GM23248 (cell line): ENCODE measurements at regions not wholly inside any gene's neighbourhood (a gene's known extent, or its start where the extent isn't known, plus 50 kb on each side); places are given as distances from the start of the nearest gene placed in this dataset.

Experiments
- DNase-seq: peaks from one replicate; pipeline ENCODE4 v3.0.0-alpha.2; 2015
- H2AFZ ChIP-seq: fragments of 200-600 bp; sonication (generic); 2 replicates; pipeline ENCODE4 v1.6.1; 2016; ENCODE audit warnings: antibody characterized with exemption
- H3F3A ChIP-seq: fragments of 200-600 bp; sonication (generic); 2 replicates; pipeline ENCODE4 v1.6.1; 2016; ENCODE audit warnings: mild to moderate bottlenecking, antibody characterized with exemption, mixed run types; ENCODE audit not compliant: insufficient read depth
- H3K27ac ChIP-seq: fragments of 200-600 bp; sonication (generic); 2 replicates; pipeline ENCODE4 v1.5.1; 2016; ENCODE audit warnings: mild to moderate bottlenecking
- H3K27me3 ChIP-seq: fragments of 200-600 bp; sonication (generic); replicated peaks from 2 replicates; pipeline ENCODE4 v1.6.1; 2016; ENCODE audit warnings: mild to moderate bottlenecking; ENCODE audit not compliant: insufficient read depth
- H3K36me3 ChIP-seq: fragments of 200-600 bp; sonication (generic); 2 replicates; pipeline ENCODE4 v1.6.1; 2016; ENCODE audit warnings: low read depth, mild to moderate bottlenecking
- H3K4me1 ChIP-seq: fragments of 200-600 bp; sonication (generic); 2 replicates; pipeline ENCODE4 v1.6.1; 2016; ENCODE audit warnings: mild to moderate bottlenecking; ENCODE audit not compliant: insufficient read depth
- H3K4me2 ChIP-seq: fragments of 200-600 bp; sonication (generic); one replicate; pipeline ENCODE4 v1.6.1; 2016; ENCODE audit warnings: mild to moderate bottlenecking; ENCODE audit not compliant: unreplicated experiment
- H3K4me3 ChIP-seq: fragments of 200-600 bp; sonication (generic); 2 replicates; pipeline ENCODE4 v1.5.1; 2016; ENCODE audit warnings: mild to moderate bottlenecking
- H3K79me2 ChIP-seq: fragments of 200-600 bp; sonication (generic); 2 replicates; pipeline ENCODE4 v1.6.1; 2016; ENCODE audit warnings: mild to moderate bottlenecking; ENCODE audit not compliant: insufficient read depth
- H3K9ac ChIP-seq: fragments of 200-600 bp; sonication (generic); 2 replicates; pipeline ENCODE4 v1.6.1; 2016; ENCODE audit warnings: mild to moderate bottlenecking
- H3K9me2 ChIP-seq: fragments of 200-600 bp; sonication (generic); 2 replicates; pipeline ENCODE4 v1.6.1; 2016; ENCODE audit warnings: mixed run types, mild to moderate bottlenecking, moderate library complexity; ENCODE audit not compliant: insufficient read depth
- H3K9me3 ChIP-seq: fragments of 200-600 bp; sonication (generic); one replicate; pipeline ENCODE4 v1.6.1; 2017; ENCODE audit warnings: low read depth
- H4K20me1 ChIP-seq: fragments of 200-600 bp; sonication (generic); 2 replicates; pipeline ENCODE4 v1.6.0; 2016; ENCODE audit not compliant: insufficient read depth
- EZH2 ChIP-seq: fragments of 200-600 bp; sonication (generic); IDR thresholded peaks from 2 replicates; pipeline ENCODE4 v1.6.1; 2018; ENCODE audit warnings: antibody characterized with exemption, mild to moderate bottlenecking; ENCODE audit not compliant: insufficient read depth, poor library complexity, severe bottlenecking
- EZH2phosphoT487 ChIP-seq: fragments of 200-600 bp; sonication (generic); IDR thresholded peaks from 2 replicates; pipeline ENCODE4 v1.6.1; 2018; ENCODE audit warnings: antibody characterized with exemption, moderate library complexity, mild to moderate bottlenecking, low read depth; ENCODE audit not compliant: insufficient read depth
- WGBS, 2 experiments: methylation state at CpG; one replicate each; pipeline ENCODE4 v1.1.6; 2015 to 2017; ENCODE audit warnings: low lambda C conversion rate in 2 of 2, low coverage in 1 of 2; ENCODE audit errors: missing lambda C conversion rate in 2 of 2; 5-methylcytosine and 5-hydroxymethylcytosine counted together
- in situ Hi-C: fragments of 300-500 bp; cut with MboI; formaldehyde crosslinking; loops from 2 replicates; pipeline ENCODE4 v1.15.0; 2020

DNA sequence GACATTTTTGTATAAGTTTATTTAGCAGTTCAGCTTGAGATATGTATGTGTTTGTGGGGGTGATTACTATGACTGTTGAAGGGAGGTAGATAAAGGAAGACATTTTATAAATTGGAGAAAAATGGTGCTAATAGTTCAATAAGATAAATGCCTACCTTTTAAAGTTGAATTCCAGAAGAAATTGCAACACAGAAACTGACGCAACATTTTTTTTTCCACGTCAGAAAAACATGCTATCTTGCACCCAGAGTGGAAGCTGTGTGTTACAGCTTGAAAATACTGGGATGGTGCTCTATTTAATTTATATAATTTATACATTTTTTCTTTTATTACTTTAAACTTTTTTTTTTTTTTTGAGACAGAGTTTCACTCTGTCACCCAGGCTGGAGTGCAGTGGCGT, 171.7 kb downstream of the WNT5A start:
- no peak overlapping the region for H3K4me3 ChIP-seq
- no peaks in the 10 kb centered on the region for H3K4me1 ChIP-seq
- no peaks in the 10 kb centered on the region for H3K9me2 ChIP-seq
- no peak for DNase-seq
- H3K27me3 ChIP-seq = no peaks in the 10 kb centered on the region
- TF ChIP-seq EZH2phosphoT487 = no peak
- no peak for TF ChIP-seq EZH2
- 68 to 79% methylated on average over 3 of the region's 3 CpGs for WGBS, 2 experiments
- no peak overlapping the region for H3K9ac ChIP-seq
- in situ Hi-C loops = no loop called here
- no peaks in the 10 kb centered on the region for H3K9me3 ChIP-seq
- H4K20me1 ChIP-seq = no peaks in the 10 kb centered on the region
- no peaks in the 10 kb centered on the region for H3K36me3 ChIP-seq
- H3K4me2 ChIP-seq = no peak overlapping the region
- no peaks in the 10 kb centered on the region for H3K79me2 ChIP-seq
- no peak overlapping the region for H3K27ac ChIP-seq
- H3F3A ChIP-seq = no peaks in the 10 kb centered on the region
- H2AFZ ChIP-seq = no peak overlapping the region

- H3K27ac ChIP-seq = no peak overlapping the region
- no peak overlapping the region for H3K9ac ChIP-seq
- H3K9me2 ChIP-seq = no peaks in the 10 kb centered on the region
- no peaks in the 10 kb centered on the region for H4K20me1 ChIP-seq
- TF ChIP-seq EZH2phosphoT487 = no peak
- no peak for TF ChIP-seq EZH2
- DNase-seq = no peak
- no peak overlapping the region for H3K4me3 ChIP-seq
- H3K36me3 ChIP-seq = no peaks in the 10 kb centered on the region
- no peaks in the 10 kb centered on the region for H3K79me2 ChIP-seq
- 79 to 89% methylated on average over 7 of the region's 7 CpGs for WGBS, 2 experiments
- H3K9me3 ChIP-seq = no peaks in the 10 kb centered on the region
- H3K4me2 ChIP-seq = no peak overlapping the region
- no peaks in the 10 kb centered on the region for H3K27me3 ChIP-seq
- H3F3A ChIP-seq = peaks cover 9% of the 10 kb centered on the region
- no peaks in the 10 kb centered on the region for H3K4me1 ChIP-seq
- no peak overlapping the region for H2AFZ ChIP-seq
- in situ Hi-C loops = no loop called here
Observed at GRCh38 chr3:55313666-55314065, 173.4 kb downstream of the WNT5A start.

DNA sequence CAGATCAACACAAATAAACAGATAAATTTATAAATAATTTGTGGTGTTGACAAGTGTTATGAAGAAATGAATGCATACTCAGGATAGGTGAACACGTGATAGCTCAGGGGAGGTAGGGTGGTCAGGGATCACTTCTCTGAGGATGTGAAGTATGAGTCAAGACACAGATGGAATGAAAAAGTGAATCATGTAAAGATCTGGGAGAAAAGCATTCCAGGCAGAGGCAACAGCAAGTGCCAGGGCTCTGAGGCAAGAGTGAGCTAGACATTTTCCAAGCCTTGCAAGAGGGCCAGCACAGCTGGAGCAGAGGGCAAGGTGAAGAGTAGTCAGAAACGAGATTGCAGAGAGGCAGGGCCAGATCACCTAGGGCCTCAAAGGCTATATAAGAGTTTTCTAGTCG, 177.8 kb downstream of the WNT5A start:
- H3K9me3 ChIP-seq = no peaks in the 10 kb centered on the region
- H2AFZ ChIP-seq = no peak overlapping the region
- peaks cover 18% of the 10 kb centered on the region for H3K4me1 ChIP-seq
- no peaks in the 10 kb centered on the region for H3K79me2 ChIP-seq
- H3K9ac ChIP-seq = no peak overlapping the region
- H3K27ac ChIP-seq = no peak overlapping the region
- TF ChIP-seq EZH2phosphoT487 = no peak
- no peak for TF ChIP-seq EZH2
- H3K36me3 ChIP-seq = no peaks in the 10 kb centered on the region
- 49 to 63% methylated on average over 3 of the region's 3 CpGs for WGBS, 2 experiments
- H3K4me3 ChIP-seq = no peak overlapping the region
- no peaks in the 10 kb centered on the region for H4K20me1 ChIP-seq
- peaks cover 26% of the 10 kb centered on the region for H3F3A ChIP-seq
- DNase-seq = peak; percentile 75
- in situ Hi-C loops = no loop called here
- no peak overlapping the region for H3K4me2 ChIP-seq
- H3K27me3 ChIP-seq = no peaks in the 10 kb centered on the region
- no peaks in the 10 kb centered on the region for H3K9me2 ChIP-seq

DNA sequence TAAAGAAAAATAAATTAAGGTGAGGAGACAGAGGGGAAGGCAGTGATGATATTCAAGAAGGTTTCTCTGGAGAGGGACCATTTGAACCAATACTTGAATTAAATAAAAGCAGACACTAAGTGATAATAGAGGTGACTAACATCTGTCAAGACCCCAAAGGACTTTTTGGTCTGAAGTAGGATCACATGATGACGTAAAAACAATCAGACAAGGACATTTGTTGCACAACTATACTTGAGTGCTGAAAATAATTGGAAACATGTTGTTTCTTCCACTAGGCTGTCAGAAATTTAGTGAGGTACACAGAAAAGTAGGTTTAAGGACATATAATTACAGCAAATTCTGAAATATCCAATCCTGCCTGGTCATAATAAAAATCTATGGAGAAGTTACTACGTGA, 179.5 kb downstream of the WNT5A start:
- in situ Hi-C loops = no loop called here
- DNase-seq = peak; percentile 38
- H2AFZ ChIP-seq = no peak overlapping the region

More for the DNA sequence above, 179.5 kb downstream of the WNT5A start:
- no peak overlapping the region for H3K4me2 ChIP-seq
- H3K79me2 ChIP-seq = no peaks in the 10 kb centered on the region
- peaks cover 18% of the 10 kb centered on the region for H3K4me1 ChIP-seq
- H3K9me2 ChIP-seq = no peaks in the 10 kb centered on the region
- H3K9me3 ChIP-seq = no peaks in the 10 kb centered on the region
- no peaks in the 10 kb centered on the region for H3K27me3 ChIP-seq
- H3K27ac ChIP-seq = no peak overlapping the region
- peaks cover 26% of the 10 kb centered on the region for H3F3A ChIP-seq
- H3K36me3 ChIP-seq = no peaks in the 10 kb centered on the region
- 46 to 47% methylated on average over 2 of the region's 2 CpGs for whole genome bisulfite sequencing, 2 experiments
- H3K4me3 ChIP-seq = no peak overlapping the region
- no peak overlapping the region for H3K9ac ChIP-seq
- TF ChIP-seq EZH2phosphoT487 (no peak), EZH2 (no peak)
- H4K20me1 ChIP-seq = no peaks in the 10 kb centered on the region
